HFF-Myc (cell line): ENCODE measurements at regions not wholly inside any gene's neighbourhood (a gene's known extent, or its start where the extent isn't known, plus 50 kb on each side); places are given as distances from the start of the nearest gene placed in this dataset.
"Not testable (repeated sequence)": the region's sequence is repeated elsewhere in the genome, so short reads cannot be mapped to it uniquely, and the experiment has no call there.

Source experiments
- DNase-seq: peaks from one replicate; pipeline ENCODE4 v3.0.0-alpha.2; 2011; ENCODE audit warnings: low read depth; ENCODE audit errors: extremely low read depth
- H3K4me3 ChIP-seq: replicated peaks from 2 replicates; pipeline ENCODE4 v1.5.1; 2011; ENCODE audit warnings: low read depth, mild to moderate bottlenecking, control low read depth, low read length
- TF ChIP-seq, protein P1 (sequence below): IDR thresholded peaks from 2 replicates; pipeline ENCODE4 v1.5.1; 2012; ENCODE audit warnings: mild to moderate bottlenecking, low read depth, low read length, control low read depth; ENCODE audit errors: missing control alignments

DNA sequence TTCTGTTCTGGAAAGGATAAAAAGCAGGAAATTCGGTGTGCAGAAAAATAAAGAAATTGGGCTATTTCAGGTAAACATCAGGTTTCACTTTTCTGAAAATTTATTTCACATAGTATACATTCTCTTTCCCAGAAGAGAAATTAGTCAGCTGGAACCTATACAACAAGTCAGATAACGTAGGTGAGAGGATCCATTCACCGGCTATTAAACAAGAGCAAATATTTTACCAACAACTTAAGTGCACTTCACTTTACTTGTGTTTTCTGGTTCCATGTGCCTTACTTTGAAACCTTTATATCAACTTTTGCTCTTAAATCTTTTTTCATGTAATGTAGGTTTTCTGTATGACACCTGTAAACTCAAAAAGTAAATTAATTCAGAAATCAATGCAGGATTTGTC lies 839.7 kb downstream of the CDH11 start:
- DNase-seq = no peak
- H3K4me3 ChIP-seq = no peak overlapping the region
- TF ChIP-seq, protein P1, sequence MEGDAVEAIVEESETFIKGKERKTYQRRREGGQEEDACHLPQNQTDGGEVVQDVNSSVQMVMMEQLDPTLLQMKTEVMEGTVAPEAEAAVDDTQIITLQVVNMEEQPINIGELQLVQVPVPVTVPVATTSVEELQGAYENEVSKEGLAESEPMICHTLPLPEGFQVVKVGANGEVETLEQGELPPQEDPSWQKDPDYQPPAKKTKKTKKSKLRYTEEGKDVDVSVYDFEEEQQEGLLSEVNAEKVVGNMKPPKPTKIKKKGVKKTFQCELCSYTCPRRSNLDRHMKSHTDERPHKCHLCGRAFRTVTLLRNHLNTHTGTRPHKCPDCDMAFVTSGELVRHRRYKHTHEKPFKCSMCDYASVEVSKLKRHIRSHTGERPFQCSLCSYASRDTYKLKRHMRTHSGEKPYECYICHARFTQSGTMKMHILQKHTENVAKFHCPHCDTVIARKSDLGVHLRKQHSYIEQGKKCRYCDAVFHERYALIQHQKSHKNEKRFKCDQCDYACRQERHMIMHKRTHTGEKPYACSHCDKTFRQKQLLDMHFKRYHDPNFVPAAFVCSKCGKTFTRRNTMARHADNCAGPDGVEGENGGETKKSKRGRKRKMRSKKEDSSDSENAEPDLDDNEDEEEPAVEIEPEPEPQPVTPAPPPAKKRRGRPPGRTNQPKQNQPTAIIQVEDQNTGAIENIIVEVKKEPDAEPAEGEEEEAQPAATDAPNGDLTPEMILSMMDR = no peak

DNA sequence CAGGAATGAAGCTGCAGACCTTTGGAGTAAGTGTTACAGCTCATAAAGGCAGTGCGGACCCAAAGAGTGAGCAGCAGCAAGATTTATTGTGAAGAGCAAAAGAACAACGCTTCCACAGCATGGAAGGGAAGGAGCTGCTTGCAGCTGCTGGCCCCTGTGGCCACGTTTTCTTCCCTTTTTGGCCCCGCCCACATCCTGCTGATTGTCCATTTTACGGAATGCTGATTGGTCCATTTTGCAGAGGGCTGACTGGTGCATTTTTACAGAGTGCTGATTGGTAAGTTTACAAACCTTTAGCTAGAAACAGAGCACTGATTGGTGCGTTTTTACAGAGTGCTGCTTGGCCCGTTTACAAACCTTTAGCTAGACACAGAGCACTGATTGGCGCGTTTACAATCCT lies 841.5 kb downstream of the CDH11 start:
- DNase-seq = no peak
- TF ChIP-seq, protein P1 = no peak
- H3K4me3 ChIP-seq = no peak overlapping the region

DNA sequence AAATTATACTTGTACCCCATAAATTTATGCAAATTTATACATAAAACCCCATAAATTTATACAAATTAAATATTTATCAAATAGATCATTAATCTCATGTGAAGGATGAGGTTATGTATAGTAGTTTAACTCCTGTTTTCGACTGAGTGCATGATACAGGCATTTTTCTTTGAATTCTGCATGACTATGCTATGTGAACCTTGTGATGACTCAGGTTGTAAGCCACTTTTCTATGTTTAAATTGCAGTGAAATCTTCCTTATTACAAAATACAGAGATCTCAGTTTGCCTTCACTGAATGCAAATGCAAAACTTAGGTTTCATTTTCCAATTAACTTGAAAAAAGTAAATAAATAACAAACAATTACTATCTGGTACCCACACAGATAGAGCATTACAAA lies 843.7 kb downstream of the CDH11 start:
- TF ChIP-seq, protein P1 = no peak
- DNase-seq = no peak
- H3K4me3 ChIP-seq = no peak overlapping the region

DNA sequence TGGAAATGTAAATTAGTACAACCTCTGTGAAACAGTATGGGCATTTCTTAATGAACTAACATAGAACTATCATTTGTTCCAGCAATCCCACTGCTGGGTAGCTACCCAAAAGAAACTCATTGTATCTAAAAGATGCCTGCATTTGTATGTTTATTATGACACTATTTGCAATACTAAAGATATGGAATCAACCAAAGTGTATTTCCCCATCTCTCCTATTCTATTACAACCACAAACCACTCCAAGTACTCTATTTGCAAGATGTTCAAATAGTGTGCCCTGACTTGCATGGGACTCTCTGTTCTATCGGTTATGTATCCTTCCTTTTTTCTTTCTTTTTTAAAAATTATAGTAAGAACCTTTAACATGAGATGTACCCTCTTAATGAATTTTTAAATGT lies 845.2 kb downstream of the CDH11 start:
- no peak overlapping the region for H3K4me3 ChIP-seq
- no peak for DNase-seq
- TF ChIP-seq, protein P1 = no peak

DNA sequence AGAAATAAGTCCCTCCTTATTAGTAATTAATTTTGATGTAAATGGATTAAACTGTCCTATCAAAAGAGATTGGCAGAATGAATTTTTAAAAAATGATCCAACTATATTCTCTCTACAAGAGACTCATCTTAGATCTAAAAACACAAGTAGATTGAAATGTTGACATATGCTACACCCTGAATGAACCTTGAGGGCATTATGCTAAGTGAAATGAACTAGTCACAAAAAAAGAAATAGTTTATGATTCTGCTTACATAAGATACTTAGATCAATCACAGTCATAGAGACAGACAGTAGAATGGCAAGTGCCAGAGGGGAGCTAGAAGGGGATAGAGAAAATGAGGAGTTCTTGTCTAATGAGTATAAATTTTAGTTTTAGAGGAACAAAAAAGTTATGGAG lies 849.8 kb downstream of the CDH11 start:
- no peak for DNase-seq
- TF ChIP-seq, protein P1 = no peak
- H3K4me3 ChIP-seq = no peak overlapping the region

DNA sequence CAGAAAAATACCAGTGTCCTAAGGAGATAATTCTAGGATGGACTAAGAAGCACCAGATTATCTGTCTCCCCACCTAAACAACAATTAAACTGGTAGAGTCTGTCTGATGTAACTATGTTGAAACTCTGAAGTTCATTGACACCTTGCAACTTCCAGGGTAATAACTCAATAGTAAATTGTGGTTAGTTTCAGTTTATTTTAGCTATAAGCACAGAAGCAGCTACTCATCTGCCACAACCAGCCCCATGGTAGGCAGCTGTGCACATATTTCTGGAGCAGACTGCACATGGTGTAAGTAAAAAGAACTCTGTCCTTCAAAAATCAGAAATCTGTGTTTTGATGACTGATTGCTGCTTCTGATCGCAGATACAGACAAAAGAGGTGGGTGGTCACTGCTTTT lies 852.1 kb downstream of the CDH11 start:
- TF ChIP-seq, protein P1 = no peak
- H3K4me3 ChIP-seq = no peak overlapping the region
- DNase-seq = no peak

DNA sequence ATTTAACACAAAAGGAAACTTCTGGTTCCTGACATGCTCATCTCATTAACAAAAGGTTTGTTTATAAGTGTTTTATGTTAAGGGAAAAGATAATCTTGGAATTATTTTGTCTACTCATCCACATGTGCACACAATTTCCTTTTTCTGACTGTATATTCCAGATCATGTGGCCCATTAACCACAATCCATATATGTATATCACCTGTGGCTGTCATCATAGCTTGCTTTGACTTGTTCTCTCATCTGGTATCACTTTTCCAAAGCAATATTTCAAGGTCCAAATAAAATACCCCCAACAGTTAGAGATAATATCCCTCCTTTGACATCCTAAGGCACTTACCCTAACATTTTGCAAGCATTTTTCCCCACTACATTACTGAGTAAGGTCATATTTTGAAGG lies 856.1 kb downstream of the CDH11 start:
- no peak overlapping the region for H3K4me3 ChIP-seq
- TF ChIP-seq, protein P1 = no peak
- DNase-seq = peak; percentile 17

DNA sequence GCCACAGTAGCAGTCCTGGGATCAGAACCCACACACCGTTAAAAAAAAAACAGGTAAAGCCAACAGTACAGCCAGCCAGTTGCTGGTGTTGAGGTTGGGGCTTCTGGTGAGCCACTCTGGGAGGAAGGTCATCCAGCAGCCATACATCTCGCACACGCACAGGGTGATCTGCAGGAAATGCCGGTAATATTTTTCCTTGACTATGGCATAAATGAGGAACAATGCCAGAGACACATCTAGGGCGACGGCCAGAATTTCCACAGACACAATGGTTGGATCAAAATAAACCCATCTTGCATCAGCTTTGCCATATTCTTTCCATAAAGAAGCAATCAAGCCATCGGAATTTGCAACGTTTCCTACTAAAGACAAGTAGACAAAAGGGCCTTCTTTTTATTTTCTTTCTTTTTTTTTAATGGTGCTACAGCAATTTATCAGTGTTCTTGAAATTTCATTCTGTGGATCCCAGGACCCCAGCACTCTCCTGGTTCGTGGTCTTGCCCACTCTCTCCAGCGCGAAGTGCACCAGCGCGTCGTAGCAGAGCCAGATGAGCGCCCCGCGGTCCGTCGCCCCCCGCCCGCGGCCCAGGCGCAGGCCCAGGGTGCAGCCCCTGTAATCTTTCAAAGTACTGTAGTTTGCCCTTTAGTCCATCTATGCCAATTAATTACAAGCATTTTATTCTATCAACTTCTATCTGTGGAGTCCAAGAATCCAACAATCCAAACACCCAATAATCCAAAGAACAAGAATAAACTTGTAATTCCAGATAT lies 861.0 kb downstream of the CDH11 start:
- not testable (repeated sequence) for H3K4me3 ChIP-seq, DNase-seq
